GM18507 (cell line): ENCODE measurements at regions not wholly inside any gene's neighbourhood (a gene's known extent, or its start where the extent isn't known, plus 50 kb on each side); places are given as distances from the start of the nearest gene placed in this dataset.

ENCODE experiments used
- DNase-seq: peaks from one replicate; pipeline ENCODE4 v3.0.0; 2011; ENCODE audit warnings: low read depth; ENCODE audit not compliant: insufficient read length; ENCODE audit errors: extremely low spot score
- FAIRE-seq: peaks from 2 replicates; lab custom pipeline; 2011; peaks lifted over from hg19 to GRCh38; lab: Jason Lieb, UNC

DNA sequence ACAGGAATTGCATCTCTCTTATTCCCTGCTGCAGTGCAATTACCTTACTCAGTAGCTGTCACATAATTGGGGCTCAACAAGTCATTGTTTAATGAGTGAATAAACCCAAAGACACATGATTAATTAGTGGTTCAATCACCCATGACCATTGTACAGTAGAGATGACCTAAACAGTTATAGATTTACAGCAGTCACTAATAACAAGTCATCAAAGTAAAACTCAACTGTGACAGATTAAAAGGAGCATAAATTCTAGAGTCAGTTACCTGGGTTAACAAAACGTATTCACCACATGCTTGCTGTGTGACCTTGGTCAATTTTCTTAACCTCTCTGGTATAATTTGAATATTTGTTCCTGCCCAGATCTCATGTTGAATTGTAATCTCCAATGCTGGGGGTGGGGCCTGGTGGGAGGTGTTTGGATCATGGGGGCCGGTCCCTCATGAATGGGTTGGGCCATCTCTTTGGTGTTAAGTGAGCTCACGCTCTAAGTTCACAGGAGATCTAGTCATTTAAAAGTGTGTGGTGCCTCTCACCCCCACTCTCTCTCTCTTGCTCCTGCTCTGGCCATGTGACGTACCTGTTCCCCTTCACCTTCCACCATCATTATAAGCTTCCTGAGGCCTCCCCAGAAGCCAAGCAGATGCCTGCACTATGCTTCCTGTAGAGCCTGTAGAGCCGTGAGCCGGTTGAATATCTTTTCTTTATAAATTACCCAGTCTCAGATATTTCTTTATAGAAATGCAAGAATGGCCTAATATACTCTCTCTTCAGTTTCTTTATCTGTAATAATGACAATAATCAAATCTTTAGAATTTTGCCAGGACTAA, 141.9 kb upstream of the PLEKHG7 start:
- FAIRE-seq: peak; percentile 59
- no peak for DNase-seq

DNA sequence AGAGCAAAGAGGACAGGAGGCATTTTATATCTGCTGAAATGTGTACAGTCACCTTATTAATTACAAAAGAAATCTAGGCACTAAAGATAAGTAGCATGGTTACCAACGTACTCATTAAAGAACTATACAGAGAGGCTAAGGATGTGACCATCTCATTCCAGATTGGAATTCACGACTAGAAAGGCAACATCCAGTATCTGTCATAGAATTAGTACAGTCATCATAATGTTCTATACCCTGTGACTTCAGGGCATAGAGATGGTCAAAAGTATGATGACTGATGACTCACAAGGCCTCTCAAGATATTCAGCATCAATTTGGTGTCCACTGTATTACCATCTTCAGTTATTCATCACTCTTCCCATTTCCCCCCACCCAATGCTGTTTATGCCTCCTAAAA, 144.0 kb upstream of the PLEKHG7 start:
- no peak for DNase-seq
- no peak for FAIRE-seq

- FAIRE-seq: peak; percentile 80
Observed at GRCh38 chr12:92558215-92558773, 144.5 kb upstream of the PLEKHG7 start.

GRCh38 chr12:92557422-92557724, 145.4 kb upstream of the PLEKHG7 start:
- no peak for DNase-seq
- FAIRE-seq: no peak

More at GRCh38 chr12:92558215-92558773, 144.5 kb upstream of the PLEKHG7 start:
- DNase-seq: no peak

DNA sequence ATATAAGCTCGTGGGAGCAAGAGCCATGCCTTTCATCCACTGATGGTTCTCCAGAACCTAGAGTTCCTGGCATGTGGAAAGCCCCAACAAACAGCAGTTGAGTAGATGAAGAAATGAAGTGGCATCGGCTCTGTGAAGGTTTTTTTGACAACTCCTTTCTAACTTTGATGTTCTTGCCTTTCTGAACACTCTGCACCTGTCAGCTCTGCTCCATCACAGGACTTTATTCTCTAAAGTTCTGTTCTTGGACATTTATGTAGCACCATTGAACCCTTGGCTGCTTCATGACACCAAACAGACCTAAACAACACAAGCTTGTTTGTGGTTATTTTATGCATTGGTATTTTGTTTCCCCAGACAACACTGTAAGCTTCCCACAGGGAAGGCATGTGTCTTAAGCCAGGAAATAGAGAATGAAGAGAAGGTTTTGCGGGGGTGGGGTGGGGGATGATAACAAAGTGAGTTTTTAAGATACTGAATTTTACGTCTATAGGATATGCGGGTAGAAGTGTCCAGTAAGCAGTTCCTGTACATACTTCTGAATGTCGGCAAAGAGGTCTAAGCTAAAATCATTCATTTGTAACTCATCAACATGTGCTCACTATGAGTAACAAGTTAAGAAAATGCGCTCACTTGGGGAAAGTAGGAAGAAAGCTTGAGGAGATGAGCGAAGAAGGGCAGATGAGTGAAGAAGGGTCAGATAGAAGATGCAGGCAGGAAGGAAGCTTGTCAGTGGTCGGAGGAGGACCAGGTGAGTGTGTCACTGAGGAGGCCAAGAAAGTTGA, 146.0 kb upstream of the PLEKHG7 start:
- FAIRE-seq (peak; percentile 87), DNase-seq (no peak)

DNA sequence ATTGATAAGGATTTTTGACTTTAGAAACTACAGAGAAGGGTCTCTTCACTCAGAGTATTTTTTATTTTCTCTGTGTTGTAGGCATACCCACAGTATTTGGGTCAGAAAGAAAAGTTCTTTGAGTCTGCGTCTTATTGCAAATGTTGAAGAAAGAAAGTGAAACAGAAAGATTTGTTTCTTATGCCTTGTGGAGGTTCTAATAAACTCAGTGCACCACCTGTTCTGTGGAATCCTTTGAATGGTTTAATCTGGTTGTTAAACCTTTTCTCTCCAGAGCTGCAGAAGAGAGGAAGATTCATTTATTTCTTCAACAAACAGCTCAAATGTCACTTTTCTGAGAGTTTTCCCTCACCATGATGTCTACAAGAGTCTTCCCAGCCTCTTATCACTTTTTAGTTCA, 146.6 kb upstream of the PLEKHG7 start:
- no peak for DNase-seq
- FAIRE-seq: peak; percentile 93

- FAIRE-seq (peak; percentile 70), DNase-seq (no peak)
Observed at GRCh38 chr12:92554158-92555073, 148.4 kb upstream of the PLEKHG7 start.

- DNase-seq: no peak
- peak; percentile 93 for FAIRE-seq
Observed at GRCh38 chr12:92553389-92553788, 149.4 kb upstream of the PLEKHG7 start.

- FAIRE-seq (no peak), DNase-seq (no peak)
Observed at GRCh38 chr12:92552412-92553108, 150.2 kb upstream of the PLEKHG7 start.

- FAIRE-seq (peak; percentile 98), DNase-seq (no peak)
Observed at GRCh38 chr12:92551853-92552397, 150.9 kb upstream of the PLEKHG7 start.

GRCh38 chr12:92551210-92551609, 151.6 kb upstream of the PLEKHG7 start:
- no peak for DNase-seq
- no peak for FAIRE-seq

DNA sequence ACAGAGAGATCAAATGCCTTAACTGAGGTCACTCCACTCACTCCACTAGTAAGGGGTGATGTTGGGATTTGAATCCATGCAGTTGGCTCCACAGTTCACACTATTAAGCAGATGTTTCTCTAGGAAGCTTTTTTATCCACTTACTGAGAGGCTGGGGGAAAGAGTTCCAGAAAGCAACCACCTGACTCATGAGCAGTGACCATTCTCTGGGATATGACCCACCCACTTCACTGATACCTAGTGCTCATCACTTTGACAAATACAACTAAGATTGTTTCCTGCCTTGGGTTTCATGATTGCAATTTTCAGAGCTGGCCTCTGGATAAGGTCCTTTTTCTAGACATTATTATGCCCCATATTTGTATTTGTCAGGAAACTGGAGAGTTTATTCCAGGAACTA, 152.1 kb upstream of the PLEKHG7 start:
- no peak for FAIRE-seq

GRCh38 chr12:92550254-92550653, 152.5 kb upstream of the PLEKHG7 start:
- no peak for FAIRE-seq
- DNase-seq: no peak

More for the DNA sequence above, 152.1 kb upstream of the PLEKHG7 start:
- no peak for DNase-seq

GRCh38 chr12:92549516-92549915, 153.3 kb upstream of the PLEKHG7 start:
- DNase-seq: no peak
- no peak for FAIRE-seq

GRCh38 chr12:92547906-92548305, 154.9 kb upstream of the PLEKHG7 start:
- FAIRE-seq (no peak), DNase-seq (no peak)

GRCh38 chr12:92547420-92547819, 155.4 kb upstream of the PLEKHG7 start:
- FAIRE-seq (no peak), DNase-seq (no peak)

DNA sequence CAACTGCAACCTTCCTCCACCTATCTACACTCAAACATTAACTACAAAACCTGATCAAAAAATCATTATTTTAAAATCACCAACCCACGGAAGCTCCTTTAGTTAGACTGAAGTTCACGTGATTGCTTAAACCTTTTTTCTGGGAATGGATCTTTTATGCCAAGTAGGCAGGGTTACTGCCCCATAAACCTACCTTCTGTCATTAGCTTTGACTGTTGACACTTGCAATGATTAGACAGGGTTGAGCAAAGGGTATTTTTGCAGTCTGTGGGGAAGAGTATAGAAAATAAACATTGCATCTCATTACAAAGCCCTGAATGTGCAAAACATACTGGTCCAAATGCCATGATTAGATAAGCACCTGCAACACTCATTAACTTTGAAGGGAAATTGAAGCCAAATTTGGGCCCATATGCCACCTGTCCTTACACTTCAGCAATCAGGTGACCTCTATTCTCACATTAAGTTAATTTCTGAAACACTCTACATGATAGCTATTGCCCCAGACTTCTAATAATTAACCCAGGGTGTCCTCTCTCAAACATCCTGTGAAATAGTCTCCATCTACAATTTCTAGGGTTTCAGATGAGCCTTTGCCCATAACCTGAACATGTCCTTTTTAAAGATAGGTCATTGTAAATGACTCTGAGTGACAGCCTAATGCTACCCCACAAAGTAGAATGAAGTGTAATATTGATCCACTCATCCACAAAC, 156.0 kb upstream of the PLEKHG7 start:
- no peak for DNase-seq
- peak; percentile 97 for FAIRE-seq

GRCh38 chr12:92546259-92546634, 156.5 kb upstream of the PLEKHG7 start:
- no peak for FAIRE-seq
- DNase-seq: no peak
